K562 (cell line): ENCODE measurements at regions not wholly inside any gene's neighbourhood (a gene's known extent, or its start where the extent isn't known, plus 50 kb on each side); places are given as distances from the start of the nearest gene placed in this dataset.

Source experiments
- JUND ChIP-seq, 2 experiments: IDR thresholded peaks; 2 replicates in 1 of 2; 3 replicates in 1 of 2; pipeline ENCODE4 v1.6.1; 2011; ENCODE audit warnings: borderline replicate concordance in 2 of 2, low read depth in 2 of 2, low read length in 2 of 2, improper control_type of control experiment in 1 of 2, missing biosample characterization in 1 of 2, missing genetic modification characterization in 1 of 2, missing genetic modification reagents in 1 of 2
- SRSF9 ChIP-seq: fragments of 200-400 bp; formaldehyde crosslinking; IDR thresholded peaks from 2 replicates; pipeline ENCODE4 v1.6.1; 2017; ENCODE audit warnings: low read depth, low read length, borderline replicate concordance
- ZNF384 ChIP-seq: IDR thresholded peaks from 2 replicates; pipeline ENCODE4 v1.6.1; 2012; ENCODE audit warnings: low read depth, low read length, improper control_type of control experiment

GRCh38 chr12:91432755-91433154, 250.1 kb upstream of the DCN start:
- TF ChIP-seq SRSF9 (no peak), ZNF384 (no peak), JUND (IDR thresholded peaks at IDR 0.05; ENCODE audit: borderline replicate concordance, low read depth, low read length) (no peak), JUND (tag; IDR thresholded peaks at IDR 0.05; ENCODE audit: borderline replicate concordance, low read depth, low read length) (no peak)
